ENCODE measurements at regions not wholly inside any gene's neighbourhood (a gene's known extent, or its start where the extent isn't known, plus 50 kb on each side); places are given as distances from the start of the nearest gene placed in this dataset.
"Not testable (repeated sequence)": the region's sequence is repeated elsewhere in the genome, so short reads cannot be mapped to it uniquely, and the experiment has no call there.

GRCh38 chr10:108970016-108970415 lies 953.3 kb downstream of the XPNPEP1 start:
- peak; percentile 23 for DNase-seq (ENCODE audit: low read depth)

DNA sequence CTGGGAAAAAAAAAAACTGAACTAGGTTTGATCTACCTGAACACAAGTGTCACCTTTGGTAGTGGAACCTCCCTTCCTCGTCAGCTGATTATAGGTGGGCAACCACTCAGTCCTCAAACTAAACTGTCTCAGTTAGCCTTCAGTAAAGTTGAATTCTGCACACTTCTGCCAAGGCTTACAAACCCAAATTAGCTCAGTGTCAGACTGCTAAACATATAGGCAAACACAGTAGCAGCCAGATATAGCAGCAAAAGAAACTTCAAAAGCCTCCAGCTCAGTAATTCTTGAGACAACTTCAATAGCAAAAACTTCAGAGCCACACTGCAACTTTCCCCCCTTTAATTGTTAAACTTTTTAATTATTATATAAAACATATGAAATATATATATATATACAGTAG lies 956.9 kb downstream of the XPNPEP1 start:
- DNase-seq (ENCODE audit: low read depth) = no peak

DNA sequence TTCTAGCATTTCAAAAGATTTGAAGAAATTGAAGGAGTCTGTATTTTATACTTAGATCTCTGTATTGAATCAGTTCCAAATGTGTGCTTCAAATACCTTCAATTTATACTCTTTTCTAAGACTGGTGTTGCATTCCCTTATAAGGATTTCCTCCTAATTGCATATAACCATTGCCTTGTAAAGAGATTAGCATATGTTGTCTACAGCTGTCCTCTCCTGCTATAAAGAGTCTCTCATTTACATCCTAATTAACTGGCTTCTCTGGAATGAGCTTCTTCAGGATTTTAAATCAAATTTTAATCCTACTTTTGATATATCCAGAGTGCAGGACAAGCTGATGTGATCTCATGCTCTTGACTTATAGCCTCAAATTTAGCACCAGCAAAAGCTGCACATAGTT lies 957.3 kb downstream of the XPNPEP1 start:
- no peak for DNase-seq (ENCODE audit: low read depth)

DNA sequence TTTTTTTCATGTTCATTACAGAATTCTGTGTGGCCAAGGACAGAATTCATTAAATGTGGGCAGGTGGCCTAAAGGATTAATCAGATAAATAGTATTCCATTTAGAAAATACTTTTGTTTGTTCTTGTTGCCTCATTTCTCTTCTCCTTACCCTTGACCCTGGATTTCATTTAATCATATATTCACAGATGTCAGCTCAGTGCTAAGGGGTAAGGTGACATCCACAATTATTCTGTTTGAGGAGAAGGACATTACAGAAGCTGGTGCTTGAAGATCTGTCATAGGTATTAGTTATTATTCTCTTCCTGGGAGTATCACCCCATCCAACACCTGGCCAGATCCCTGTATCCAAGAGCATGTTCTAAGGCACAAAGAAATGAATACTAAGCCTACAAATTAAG lies 961.1 kb downstream of the XPNPEP1 start:
- no peak for DNase-seq (ENCODE audit: low read depth)

- no peak for DNase-seq (ENCODE audit: low read depth)
These were observed 965.6 kb downstream of the XPNPEP1 start for GRCh38 chr10:108957681-108958080.

DNA sequence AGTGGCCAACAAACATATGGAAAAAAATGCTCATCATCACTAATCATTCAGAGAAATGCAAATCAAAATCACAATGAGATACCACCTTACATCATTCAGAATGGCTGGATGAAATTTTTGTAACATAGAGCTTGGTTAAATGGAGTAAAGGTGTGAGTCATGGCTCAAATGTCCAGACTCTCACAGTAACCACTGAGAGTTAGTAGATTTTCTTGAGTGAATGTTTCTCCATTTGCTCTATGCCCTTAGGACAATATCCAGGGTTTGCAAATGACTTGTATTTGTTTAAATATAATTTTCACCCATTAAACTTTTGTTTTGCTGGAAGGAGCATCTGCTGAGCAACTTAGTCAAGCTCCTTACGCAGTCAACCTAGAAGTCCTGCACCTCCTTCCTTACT lies 967.2 kb downstream of the XPNPEP1 start:
- no peak for DNase-seq (ENCODE audit: low read depth)

DNA sequence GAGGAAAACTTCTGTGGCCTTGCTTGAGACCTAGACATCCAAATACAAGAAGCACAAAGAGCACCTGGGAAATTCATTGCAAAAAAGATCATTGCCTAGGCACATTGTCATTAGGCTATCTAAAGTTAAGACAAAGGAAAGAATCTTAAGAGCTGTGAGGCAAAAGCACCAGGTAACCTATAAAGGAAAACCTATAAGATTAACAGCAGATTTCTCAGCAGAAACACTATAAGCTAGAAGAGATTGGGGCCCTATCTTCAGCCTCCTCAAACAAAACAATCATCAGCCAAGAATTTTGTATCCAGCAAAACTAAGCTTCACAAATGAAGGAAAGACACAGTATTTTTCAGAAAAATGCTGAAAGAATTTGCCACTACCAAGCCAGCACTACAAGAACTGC lies 1003.3 kb downstream of the XPNPEP1 start:
- not testable (repeated sequence) for DNase-seq (ENCODE audit: low read depth)

GRCh38 chr10:108913300-108913699 lies 1010.0 kb downstream of the XPNPEP1 start:
- peak; percentile 30 for DNase-seq (ENCODE audit: low read depth)

- DNase-seq (ENCODE audit: low read depth) = peak; percentile 60
These were observed 1011.3 kb downstream of the XPNPEP1 start for GRCh38 chr10:108911814-108912541.

DNA sequence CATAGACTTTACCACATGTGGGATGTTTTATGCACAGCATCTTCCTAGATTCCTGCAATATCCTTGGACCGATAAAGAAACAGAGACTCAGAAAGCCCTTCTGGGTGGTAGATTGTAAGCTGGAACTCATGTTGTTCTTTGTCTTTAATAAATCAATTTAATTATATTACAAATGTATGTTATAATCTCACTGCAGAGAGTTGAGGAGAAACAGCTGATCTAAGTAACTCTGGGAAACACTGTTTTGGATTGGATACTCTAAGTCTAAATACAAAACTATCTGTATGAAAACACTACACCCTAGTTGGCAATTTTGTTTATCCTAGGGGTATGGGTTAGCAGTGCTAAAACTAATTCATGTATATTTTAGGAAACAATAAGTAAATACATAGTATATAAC lies 1015.2 kb downstream of the XPNPEP1 start:
- no peak for DNase-seq (ENCODE audit: low read depth)

- DNase-seq (ENCODE audit: low read depth) = no peak
These were observed 1017.5 kb downstream of the XPNPEP1 start for GRCh38 chr10:108905821-108906220.

- DNase-seq (ENCODE audit: low read depth) = no peak
These were observed 1018.1 kb downstream of the XPNPEP1 start for GRCh38 chr10:108905171-108905570.

GRCh38 chr10:108904163-108904838 lies 1019.0 kb downstream of the XPNPEP1 start:
- peak; percentile 70 for DNase-seq (ENCODE audit: low read depth)

DNA sequence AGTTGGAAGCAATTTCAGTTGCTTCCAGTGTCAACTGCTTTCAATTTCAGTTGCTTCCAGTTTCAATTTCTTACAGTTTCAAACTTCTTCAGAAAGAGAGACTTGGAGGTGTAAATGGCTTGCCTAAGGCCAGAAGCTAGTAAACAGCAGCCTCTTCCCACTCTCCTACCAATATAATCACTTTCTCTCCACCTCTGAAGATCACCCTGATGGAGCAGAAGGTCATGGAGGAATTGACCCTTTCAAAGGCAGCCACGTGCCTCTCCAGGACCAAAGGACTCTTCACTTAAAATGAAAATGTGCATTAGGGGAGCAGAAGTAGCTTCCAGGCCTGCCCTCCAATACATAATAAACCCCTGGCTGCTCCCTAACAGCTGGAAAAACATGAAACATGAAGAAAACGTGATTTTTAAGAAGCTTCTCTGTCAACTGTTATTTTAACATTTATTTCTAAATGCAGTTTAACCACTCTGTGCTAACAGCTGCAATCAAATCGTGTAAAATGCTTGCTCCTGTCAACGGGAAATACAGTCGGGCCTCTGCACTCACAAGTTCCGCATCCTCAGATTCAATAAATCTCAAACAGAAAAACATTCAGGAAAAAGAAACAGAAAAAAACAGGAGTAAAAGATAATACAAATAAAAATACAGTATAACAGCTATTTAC lies 1020.6 kb downstream of the XPNPEP1 start:
- DNase-seq (ENCODE audit: low read depth) = no peak

DNA sequence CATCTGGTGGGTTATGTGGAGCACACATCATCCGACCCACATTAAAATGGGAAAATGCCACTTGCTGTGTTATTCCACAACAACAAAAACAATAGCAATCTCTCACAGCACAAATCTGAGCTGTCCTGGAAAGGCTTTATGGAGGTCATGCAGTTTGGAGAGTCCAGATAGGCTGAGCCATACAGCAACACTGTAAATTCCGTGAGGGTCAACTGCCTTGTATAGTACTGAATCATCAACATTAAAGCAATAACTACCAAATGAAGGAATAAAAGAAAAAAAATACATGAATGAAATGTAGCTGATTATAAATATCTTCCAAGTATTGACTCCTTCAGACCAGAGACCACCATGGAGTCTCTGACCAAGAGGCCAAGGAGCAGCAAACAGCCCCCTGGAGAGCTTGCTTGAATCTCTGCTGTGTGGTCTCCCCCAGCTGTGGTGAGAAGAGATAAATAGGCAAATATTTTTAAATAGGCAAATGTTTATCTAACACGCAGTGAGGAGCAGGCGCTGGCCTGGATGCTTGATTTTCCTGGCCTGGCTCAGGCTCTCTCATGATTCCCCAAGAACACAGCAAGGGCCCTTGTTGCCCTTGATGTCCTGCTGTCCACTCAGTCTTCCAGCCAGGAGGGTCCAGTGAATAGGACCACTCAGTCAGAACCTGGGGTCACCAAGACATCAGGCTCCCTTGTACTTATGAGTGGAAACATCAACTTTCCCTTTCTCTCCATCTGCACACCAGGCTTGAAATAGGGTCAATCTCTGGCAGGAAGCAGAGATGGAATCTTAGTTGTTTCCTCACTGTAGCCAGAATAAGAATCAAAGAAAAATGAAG lies 1021.3 kb downstream of the XPNPEP1 start:
- no peak for DNase-seq (ENCODE audit: low read depth)

- no peak for DNase-seq (ENCODE audit: low read depth)
These were observed 1023.6 kb downstream of the XPNPEP1 start for GRCh38 chr10:108899670-108900069.

DNA sequence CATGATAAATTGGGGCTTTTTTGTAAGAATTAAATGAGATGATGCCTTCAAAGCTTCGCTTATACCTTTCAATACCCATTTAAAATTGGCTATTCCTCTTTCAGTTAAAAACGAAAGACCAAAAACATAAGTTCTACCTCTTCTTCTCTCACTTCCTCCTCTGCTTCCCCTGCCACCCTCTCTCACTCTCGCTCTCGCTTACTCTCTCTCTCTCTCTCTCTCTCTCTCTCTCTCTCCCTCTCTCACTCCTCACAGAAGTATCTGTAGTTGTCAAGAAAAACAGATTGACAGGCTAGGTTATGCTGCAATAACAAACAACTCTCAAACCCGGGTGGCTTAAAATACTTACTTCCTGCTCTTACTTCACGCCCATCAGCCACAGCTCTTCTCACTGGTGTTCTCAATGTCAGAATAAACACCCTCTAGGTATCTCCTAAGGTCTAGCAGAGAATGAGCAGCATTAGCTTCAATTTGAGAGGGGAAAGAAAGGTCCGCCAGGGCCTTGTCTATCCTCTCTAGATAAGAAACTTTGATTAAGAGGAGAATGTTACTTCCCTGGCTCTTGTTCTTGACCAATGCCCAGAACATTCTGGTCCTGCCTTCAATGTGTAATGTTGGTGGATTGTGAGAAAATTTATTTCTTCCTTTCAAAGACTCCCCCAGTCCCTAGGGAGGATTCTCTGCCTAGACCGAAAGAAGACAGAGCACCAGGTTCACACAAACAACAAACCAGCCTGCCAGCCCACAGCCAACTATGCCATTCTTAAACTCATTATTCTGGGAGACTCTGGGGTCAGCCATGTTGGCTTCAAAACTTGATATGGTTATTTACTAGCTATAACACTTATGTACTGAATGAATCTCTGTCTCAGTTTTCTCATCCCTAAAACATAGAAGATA lies 1028.7 kb downstream of the XPNPEP1 start:
- DNase-seq (ENCODE audit: low read depth) = no peak

DNA sequence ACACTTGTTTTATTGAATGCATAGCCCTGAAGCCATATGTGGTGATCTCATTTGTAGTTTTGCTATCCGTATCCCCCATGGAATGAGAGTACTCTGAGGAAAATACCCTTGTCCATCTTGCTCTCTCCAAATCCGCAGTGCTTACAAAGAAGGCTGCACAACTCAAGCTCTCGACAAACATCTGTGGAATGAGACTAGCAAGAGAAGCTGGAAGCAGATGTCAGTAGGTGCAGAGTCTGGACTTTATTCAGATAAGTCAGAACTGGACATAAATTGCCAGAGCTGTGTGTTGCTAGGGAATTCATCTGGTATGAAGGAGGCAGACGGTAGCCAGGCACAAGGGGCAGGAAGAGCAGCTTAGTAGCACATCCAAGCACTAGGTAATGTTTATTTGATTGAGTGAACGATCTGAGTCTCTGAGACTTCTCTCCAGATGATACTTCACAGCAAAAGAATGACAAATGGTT lies 1046.2 kb downstream of the XPNPEP1 start:
- no peak for DNase-seq (ENCODE audit: low read depth)

- DNase-seq (ENCODE audit: low read depth) = no peak
These were observed 1050.5 kb downstream of the XPNPEP1 start for GRCh38 chr10:108872854-108873253.

GRCh38 chr10:108868881-108869280 lies 1054.4 kb downstream of the XPNPEP1 start:
- no peak for DNase-seq (ENCODE audit: low read depth)
